Mesothelial cell of epicardium (in vitro differentiated cells): ENCODE measurements at regions not wholly inside any gene's neighbourhood (a gene's known extent, or its start where the extent isn't known, plus 50 kb on each side); places are given as distances from the start of the nearest gene placed in this dataset.

Source experiments
- DNase-seq, 2 experiments: peaks; one replicate each; pipeline ENCODE4 v3.0.0; 2021; ENCODE audit warnings: low spot score in 2 of 2; ENCODE audit not compliant: unreplicated experiment in 2 of 2
- H3K27ac Mint-ChIP-seq: 2 replicates; pipeline ENCODE4 v1.8.0; 2021; ENCODE audit warnings: mixed read lengths
- H3K27me3 Mint-ChIP-seq: 2 replicates; pipeline ENCODE4 v1.8.0; 2021; ENCODE audit warnings: low read depth, mixed read lengths
- H3K36me3 Mint-ChIP-seq: 2 replicates; pipeline ENCODE4 v1.8.0; 2021; ENCODE audit warnings: mixed read lengths
- H3K4me1 Mint-ChIP-seq: 2 replicates; pipeline ENCODE4 v1.8.0; 2021; ENCODE audit warnings: mixed read lengths
- H3K4me3 Mint-ChIP-seq: 2 replicates; pipeline ENCODE4 v1.8.0; 2021; ENCODE audit warnings: mild to moderate bottlenecking, moderate library complexity, mixed read lengths
- H3K9me3 Mint-ChIP-seq: 2 replicates; pipeline ENCODE4 v1.8.0; 2021; ENCODE audit warnings: mixed read lengths
- TF ChIP-seq, protein P1 (sequence below): fragments of 200-600 bp; sonication (generic); IDR thresholded peaks from one replicate; pipeline ENCODE4 v1.5.0; 2021; ENCODE audit warnings: antibody characterized with exemption; ENCODE audit not compliant: unreplicated experiment

GRCh38 chr20:50408526-50409364 lies 101.4 kb upstream of the PTPN1 start:
- Mint-ChIP-seq H3K27me3 (peaks cover 3% of the 10 kb centered on the region), H3K4me3 (no peak overlapping the region), H3K36me3 (peaks cover 6% of the 10 kb centered on the region), H3K4me1 (no peaks in the 10 kb centered on the region), H3K27ac (no peak overlapping the region), H3K9me3 (peaks cover 10% of the 10 kb centered on the region)
- no peak for DNase-seq
- TF ChIP-seq, protein P1, sequence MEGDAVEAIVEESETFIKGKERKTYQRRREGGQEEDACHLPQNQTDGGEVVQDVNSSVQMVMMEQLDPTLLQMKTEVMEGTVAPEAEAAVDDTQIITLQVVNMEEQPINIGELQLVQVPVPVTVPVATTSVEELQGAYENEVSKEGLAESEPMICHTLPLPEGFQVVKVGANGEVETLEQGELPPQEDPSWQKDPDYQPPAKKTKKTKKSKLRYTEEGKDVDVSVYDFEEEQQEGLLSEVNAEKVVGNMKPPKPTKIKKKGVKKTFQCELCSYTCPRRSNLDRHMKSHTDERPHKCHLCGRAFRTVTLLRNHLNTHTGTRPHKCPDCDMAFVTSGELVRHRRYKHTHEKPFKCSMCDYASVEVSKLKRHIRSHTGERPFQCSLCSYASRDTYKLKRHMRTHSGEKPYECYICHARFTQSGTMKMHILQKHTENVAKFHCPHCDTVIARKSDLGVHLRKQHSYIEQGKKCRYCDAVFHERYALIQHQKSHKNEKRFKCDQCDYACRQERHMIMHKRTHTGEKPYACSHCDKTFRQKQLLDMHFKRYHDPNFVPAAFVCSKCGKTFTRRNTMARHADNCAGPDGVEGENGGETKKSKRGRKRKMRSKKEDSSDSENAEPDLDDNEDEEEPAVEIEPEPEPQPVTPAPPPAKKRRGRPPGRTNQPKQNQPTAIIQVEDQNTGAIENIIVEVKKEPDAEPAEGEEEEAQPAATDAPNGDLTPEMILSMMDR, result no peak

GRCh38 chr20:50409495-50409894 lies 100.7 kb upstream of the PTPN1 start:
- Mint-ChIP-seq H3K27ac (no peak overlapping the region), H3K27me3 (peaks cover 3% of the 10 kb centered on the region), H3K36me3 (peaks cover 6% of the 10 kb centered on the region), H3K4me1 (no peaks in the 10 kb centered on the region), H3K4me3 (no peak overlapping the region), H3K9me3 (peaks cover 10% of the 10 kb centered on the region)
- no peak for DNase-seq
- TF ChIP-seq, protein P1, result no peak

GRCh38 chr20:50410343-50410742 lies 99.8 kb upstream of the PTPN1 start:
- H3K4me3 Mint-ChIP-seq, result no peak overlapping the region
- peaks cover 7% of the 10 kb centered on the region for H3K4me1 Mint-ChIP-seq
- TF ChIP-seq, protein P1, result no peak
- no peak for DNase-seq
- peaks cover 6% of the 10 kb centered on the region for H3K36me3 Mint-ChIP-seq
- peaks cover 10% of the 10 kb centered on the region for H3K9me3 Mint-ChIP-seq
- H3K27me3 Mint-ChIP-seq, result peaks cover 2% of the 10 kb centered on the region
- no peak overlapping the region for H3K27ac Mint-ChIP-seq

DNA sequence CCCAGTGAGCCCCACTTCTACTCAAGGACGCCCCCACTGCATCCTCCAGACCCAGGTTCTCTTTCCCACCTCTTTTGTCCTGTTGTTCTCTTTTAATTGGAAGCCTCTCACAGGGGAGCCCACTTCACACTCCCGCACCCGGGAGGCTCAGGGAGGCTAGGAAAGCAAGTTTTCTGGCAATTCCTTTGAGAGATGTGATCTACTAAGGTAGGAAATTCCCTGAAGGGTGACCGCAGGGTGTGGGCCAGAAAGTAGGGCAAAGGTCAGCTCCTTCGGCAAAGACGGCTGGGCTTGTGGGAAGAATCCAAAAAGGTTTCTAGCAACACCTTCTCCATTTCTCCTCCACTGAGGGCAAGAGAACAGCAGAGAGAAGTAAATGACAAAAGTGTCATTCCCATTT lies 98.1 kb upstream of the PTPN1 start:
- H3K27me3 Mint-ChIP-seq, result peaks cover 2% of the 10 kb centered on the region
- H3K9me3 Mint-ChIP-seq, result peaks cover 10% of the 10 kb centered on the region
- TF ChIP-seq, protein P1, result no peak
- DNase-seq, result no peak
- peaks cover 6% of the 10 kb centered on the region for H3K36me3 Mint-ChIP-seq
- H3K27ac Mint-ChIP-seq, result no peak overlapping the region
- H3K4me3 Mint-ChIP-seq, result no peak overlapping the region
- peaks cover 12% of the 10 kb centered on the region for H3K4me1 Mint-ChIP-seq

- TF ChIP-seq, protein P1, result no peak
- no peak overlapping the region for H3K4me3 Mint-ChIP-seq
Measured at GRCh38 chr20:50412499-50412898, 97.7 kb upstream of the PTPN1 start.

More at GRCh38 chr20:50412499-50412898, 97.7 kb upstream of the PTPN1 start:
- DNase-seq, result no peak
- Mint-ChIP-seq H3K9me3 (peaks cover 10% of the 10 kb centered on the region), H3K27me3 (peaks cover 2% of the 10 kb centered on the region), H3K4me1 (peaks cover 12% of the 10 kb centered on the region), H3K36me3 (peaks cover 6% of the 10 kb centered on the region), H3K27ac (no peak overlapping the region)
